ENCODE measurements at regions not wholly inside any gene's neighbourhood (a gene's known extent, or its start where the extent isn't known, plus 50 kb on each side); places are given as distances from the start of the nearest gene placed in this dataset.
A peak's percentile ranks its signal among the peaks of the same experiment; 100 is the strongest.

DNA sequence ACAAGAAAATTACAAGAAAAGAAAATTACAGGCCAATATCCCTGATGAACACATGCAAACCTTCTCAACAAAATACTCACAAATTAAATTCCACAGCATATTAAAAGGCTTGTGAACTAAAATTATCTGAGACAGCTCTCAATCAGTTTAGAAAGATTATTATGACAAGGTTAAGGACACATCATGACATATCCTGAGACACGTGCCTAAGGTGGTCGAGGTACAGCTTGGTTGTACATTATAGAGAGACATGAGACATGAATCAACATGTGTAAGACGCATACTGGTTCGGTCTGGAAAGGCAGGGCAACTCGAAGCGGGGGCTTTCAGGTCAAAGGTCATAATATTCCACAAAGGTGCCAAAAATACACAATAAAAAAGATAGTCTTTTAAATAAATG lies 598.3 kb upstream of the REG3G start:
- no peaks in the 10 kb centered on the region for H3K27me3 ChIP-seq (ENCODE audit: control insufficient read depth in 1 of 2, insufficient read depth in 2 of 2, low read length in 2 of 2)
- ATAC-seq, result no peak
- peaks cover 61% of the 10 kb centered on the region for H3K79me2 ChIP-seq (ENCODE audit: insufficient read depth, low read length)
- ChIA-PET CTCF (ENCODE audit: low intra/inter-chr PET ratio, low total read pairs) (no interaction called here), POLR2A (no interaction called here)
- H3K4me3 ChIP-seq (replicated peaks in 1 of 3; ENCODE audit: insufficient read depth in 1 of 3, low read depth in 2 of 3, low read length in 3 of 3), result no peak overlapping the region
- WGBS (ENCODE audit: low lambda C conversion rate), result 99% methylated on average over 6 of the region's 6 CpGs
- DNase-seq (ENCODE audit: low spot score), result no peak
- intact Hi-C loops (cut with micrococcal nuclease; ENCODE audit: unreplicated experiment), result no loop called here
- H3K4me2 ChIP-seq (ENCODE audit: low read depth, low read length), result no peak overlapping the region
- no peaks in the 10 kb centered on the region for H3K36me3 ChIP-seq (replicated peaks in 1 of 2; ENCODE audit: control insufficient read depth in 1 of 2, insufficient read depth in 2 of 2, low read length in 2 of 2)
- H3K9me3 ChIP-seq (ENCODE audit: low read length), result no peaks in the 10 kb centered on the region
- no peak overlapping the region for H3K9ac ChIP-seq (ENCODE audit: insufficient read depth, low read depth, low read length)
- no peak for FAIRE-seq
- in situ Hi-C loops (cut with HindIII; ENCODE audit: extremely low pct_ligation_motif_present, low pct_unique_long_range_greater_than_20kb), result no loop called here
- no peak for TF ChIP-seq ZNF24 (IDR thresholded peaks at IDR 0.05)
- H3K4me1 ChIP-seq (ENCODE audit: insufficient read depth, low read length), result no peaks in the 10 kb centered on the region
- BruUV-seq (replicated peaks), result no TSS peak
- no peak overlapping the region for H3K27ac ChIP-seq (ENCODE audit: extremely low read length, insufficient read depth, low read length)
- no peak overlapping the region for H2AFZ ChIP-seq (ENCODE audit: low read length)
- H4K20me1 ChIP-seq (ENCODE audit: insufficient read depth, low read length), result no peaks in the 10 kb centered on the region; the same call in 1 of the 2 replicates

DNA sequence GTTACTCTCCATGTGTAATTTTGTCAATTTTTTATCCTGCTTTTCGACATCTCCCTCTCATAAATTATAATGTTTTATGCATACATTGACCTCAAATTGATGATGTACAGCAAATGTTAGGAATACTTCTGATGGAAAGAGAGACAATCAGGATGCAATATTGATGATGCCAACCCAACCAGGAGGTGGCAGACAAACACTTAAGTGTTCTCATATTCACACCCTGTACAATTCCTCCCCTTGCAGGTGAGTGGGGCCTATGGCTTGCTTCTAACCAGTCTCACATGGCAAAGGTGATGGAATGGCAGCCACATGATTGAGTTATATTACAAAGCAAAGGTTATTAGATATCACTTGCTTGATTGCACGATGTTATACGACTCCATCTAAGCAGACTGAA lies 594.3 kb upstream of the REG3G start:
- TF ChIP-seq ZNF674 (CRISPR knock-in tag; IDR thresholded peaks at IDR 0.05; ENCODE audit: low read depth) (no peak), RBM22 (optimal IDR thresholded peaks at IDR 0.05; ENCODE audit: low read length) (peak; percentile 56), STAG1 (CRISPR knock-in tag; IDR thresholded peaks at IDR 0.05) (peak; percentile 38; the same call in 1 of the 2 replicates)
- CTCF ChIA-PET (ENCODE audit: low intra/inter-chr PET ratio, low total read pairs), result no interaction called here
- peaks cover 8% of the 10 kb centered on the region; the same call in 1 of the 2 replicates for H4K20me1 ChIP-seq (ENCODE audit: insufficient read depth, low read length)
- POLR2A ChIA-PET, result no interaction called here
- H3K27me3 ChIP-seq (ENCODE audit: control insufficient read depth in 1 of 2, insufficient read depth in 2 of 2, low read length in 2 of 2), result no peaks in the 10 kb centered on the region
- H3K4me2 ChIP-seq (ENCODE audit: low read depth, low read length), result no peak overlapping the region
- H3K27ac ChIP-seq (ENCODE audit: extremely low read length, insufficient read depth, low read length), result no peak overlapping the region
- no peaks in the 10 kb centered on the region; a peak in 1 of 5 replicates for H3K36me3 ChIP-seq (replicated peaks in 1 of 2; ENCODE audit: control insufficient read depth in 1 of 2, insufficient read depth in 2 of 2, low read length in 2 of 2)
- WGBS (ENCODE audit: low lambda C conversion rate), result 97% methylated on average over 3 of the region's 3 CpGs
- no peak overlapping the region for H2AFZ ChIP-seq (ENCODE audit: low read length)
- no peak overlapping the region for H3K4me3 ChIP-seq (replicated peaks in 1 of 3; ENCODE audit: insufficient read depth in 1 of 3, low read depth in 2 of 3, low read length in 3 of 3)
- ATAC-seq, result peak; percentile 53; the same call in 2 of the 3 replicates
- H3K4me1 ChIP-seq (ENCODE audit: insufficient read depth, low read length), result no peaks in the 10 kb centered on the region
- DNase-seq (ENCODE audit: low spot score), result no peak
- H3K79me2 ChIP-seq (ENCODE audit: insufficient read depth, low read length), result peaks cover 70% of the 10 kb centered on the region
- FAIRE-seq, result no peak
- in situ Hi-C loops (cut with HindIII; ENCODE audit: extremely low pct_ligation_motif_present, low pct_unique_long_range_greater_than_20kb), result no loop called here
- no peaks in the 10 kb centered on the region for H3K9me3 ChIP-seq (ENCODE audit: low read length)
- H3K9ac ChIP-seq (ENCODE audit: insufficient read depth, low read depth, low read length), result no peak overlapping the region
- intact Hi-C loops (cut with micrococcal nuclease; ENCODE audit: unreplicated experiment), result loop anchor here (1.0 kb wide), 1 partner anchor 242 kb away; no protein-coding TSS in a partner anchor
- no TSS peak for BruUV-seq (replicated peaks)

Data from HepG2 (cell line).